Prostate gland (tissue), 2 donors: ENCODE measurements at regions not wholly inside any gene's neighbourhood (a gene's known extent, or its start where the extent isn't known, plus 50 kb on each side); places are given as distances from the start of the nearest gene placed in this dataset.
A peak's percentile ranks its signal among the peaks of the same experiment; 100 is the strongest.

Experiments
- DNase-seq: peaks from one replicate; pipeline ENCODE4 v3.0.0-alpha.2; 2019; ENCODE audit warnings: low spot score
- H3K27ac ChIP-seq, 2 donors: fragments of 200-600 bp; sonication (generic); 2 replicates each; pipeline ENCODE4 v1.5.1; 2017 to 2019
- H3K27me3 ChIP-seq: fragments of 200-600 bp; sonication (generic); replicated peaks from 2 replicates; pipeline ENCODE4 v1.5.1; 2019; ENCODE audit not compliant: insufficient read depth
- H3K36me3 ChIP-seq, 2 donors: fragments of 200-600 bp; sonication (generic); 1 replicate in 1 of 2; 2 replicates in 1 of 2; pipeline versions ENCODE4 v1.5.1 to v1.8.1; 2017 to 2019
- H3K4me1 ChIP-seq: fragments of 200-600 bp; sonication (generic); replicated peaks from 2 replicates; pipeline ENCODE4 v1.5.1; 2019
- H3K4me3 ChIP-seq, 2 donors: fragments of 200-600 bp; sonication (generic); 2 replicates each; pipeline ENCODE4 v1.5.1; 2017 to 2019
- H3K9me3 ChIP-seq: fragments of 200-600 bp; sonication (generic); 2 replicates; pipeline ENCODE4 v1.5.1; 2017
- POLR2A ChIP-seq: fragments of 450-650 bp; IDR thresholded peaks from one replicate; pipeline ENCODE4 v1.6.1; 2016; ENCODE audit warnings: antibody characterized with exemption, mild to moderate bottlenecking
- POLR2AphosphoS5 ChIP-seq: sonication (generic); formaldehyde crosslinking; IDR thresholded peaks from one replicate; pipeline ENCODE4 v1.6.1; 2017; ENCODE audit warnings: antibody characterized with exemption
- WGBS: methylation state at CpG from one replicate; pipeline ENCODE4 v1.1.5; 2018; 5-methylcytosine and 5-hydroxymethylcytosine counted together
- intact Hi-C: fragments of 100-400 bp; cut with DNase I; formaldehyde crosslinking; loops from one replicate; pipeline ENCODE4 v1.14.2; 2022
- TF ChIP-seq, protein P1 (sequence below), 4 experiments: fragments of 200-600 bp in 2 of 4; fragments of 450-650 bp in 2 of 4; sonication (generic) in 2 of 4; IDR thresholded peaks; 1 replicate in 3 of 4; 2 replicates in 1 of 4; pipeline ENCODE4 v1.5.1; 2016 to 2019; ENCODE audit warnings: antibody characterized with exemption in 4 of 4, mild to moderate bottlenecking in 2 of 4, moderate library complexity in 2 of 4

DNA sequence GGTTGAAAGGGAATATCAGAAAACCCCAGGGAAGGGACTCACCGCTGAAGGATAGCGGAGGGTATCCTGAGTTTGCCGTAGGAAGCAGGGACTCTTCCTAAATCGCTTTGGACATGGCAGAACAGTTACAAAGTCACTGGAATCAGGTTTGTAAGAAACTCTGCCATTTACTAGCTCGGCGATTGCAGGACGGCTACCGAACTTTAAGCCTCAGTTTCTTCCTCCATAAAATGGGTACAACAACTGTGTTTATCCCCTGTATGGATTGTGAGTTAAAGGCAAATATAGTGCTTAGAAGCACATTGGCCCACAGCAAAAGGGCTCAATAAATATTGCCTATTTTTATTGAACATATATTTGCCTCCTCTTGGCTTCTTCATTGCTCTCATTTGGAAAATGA lies 90.6 kb downstream of the MAF start:
- DNase-seq, result no peak
- Histone ChIP-seq H3K9me3 (no peaks in the 10 kb centered on the region), H3K36me3 (no peaks in the 10 kb centered on the region), H3K4me3 (no peak overlapping the region), H3K27ac (no peak overlapping the region), H3K4me1 (no peaks in the 10 kb centered on the region), H3K27me3 (no peaks in the 10 kb centered on the region)
- intact Hi-C loops, result no loop called here
- TF ChIP-seq POLR2A, result no peak
- no peak for TF ChIP-seq POLR2AphosphoS5
- WGBS, result 93% methylated on average over 8 of the region's 8 CpGs

DNA sequence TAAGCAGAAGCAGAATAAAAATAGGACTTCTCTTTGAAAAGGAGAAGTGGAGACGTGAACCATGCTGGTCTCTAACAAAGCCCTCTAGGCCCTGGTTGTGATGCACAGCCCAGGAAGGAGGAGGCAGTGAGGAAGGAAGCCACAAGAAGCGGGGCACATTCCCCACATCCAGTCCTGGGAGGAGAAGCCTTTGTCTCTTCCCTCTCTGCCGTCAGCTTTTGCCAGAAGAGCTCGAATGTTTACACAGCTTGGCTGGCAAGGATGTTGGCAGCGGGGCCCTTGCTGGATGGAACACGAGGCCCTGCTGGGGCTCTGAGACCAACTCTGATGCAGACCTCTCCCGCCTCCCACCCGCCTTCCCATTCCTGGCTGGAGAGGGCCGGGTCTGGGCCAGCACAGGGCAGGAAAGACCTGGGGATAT lies 91.3 kb downstream of the MAF start:
- Histone ChIP-seq H3K4me1 (no peaks in the 10 kb centered on the region), H3K9me3 (no peaks in the 10 kb centered on the region), H3K27ac (no peak overlapping the region), H3K27me3 (no peaks in the 10 kb centered on the region), H3K4me3 (no peak overlapping the region), H3K36me3 (no peaks in the 10 kb centered on the region)
- intact Hi-C loops, result no loop called here
- 30% methylated on average over 9 of the region's 9 CpGs for WGBS
- TF ChIP-seq POLR2AphosphoS5 (peak; percentile 74), POLR2A (no peak)
- TF ChIP-seq, protein P1, sequence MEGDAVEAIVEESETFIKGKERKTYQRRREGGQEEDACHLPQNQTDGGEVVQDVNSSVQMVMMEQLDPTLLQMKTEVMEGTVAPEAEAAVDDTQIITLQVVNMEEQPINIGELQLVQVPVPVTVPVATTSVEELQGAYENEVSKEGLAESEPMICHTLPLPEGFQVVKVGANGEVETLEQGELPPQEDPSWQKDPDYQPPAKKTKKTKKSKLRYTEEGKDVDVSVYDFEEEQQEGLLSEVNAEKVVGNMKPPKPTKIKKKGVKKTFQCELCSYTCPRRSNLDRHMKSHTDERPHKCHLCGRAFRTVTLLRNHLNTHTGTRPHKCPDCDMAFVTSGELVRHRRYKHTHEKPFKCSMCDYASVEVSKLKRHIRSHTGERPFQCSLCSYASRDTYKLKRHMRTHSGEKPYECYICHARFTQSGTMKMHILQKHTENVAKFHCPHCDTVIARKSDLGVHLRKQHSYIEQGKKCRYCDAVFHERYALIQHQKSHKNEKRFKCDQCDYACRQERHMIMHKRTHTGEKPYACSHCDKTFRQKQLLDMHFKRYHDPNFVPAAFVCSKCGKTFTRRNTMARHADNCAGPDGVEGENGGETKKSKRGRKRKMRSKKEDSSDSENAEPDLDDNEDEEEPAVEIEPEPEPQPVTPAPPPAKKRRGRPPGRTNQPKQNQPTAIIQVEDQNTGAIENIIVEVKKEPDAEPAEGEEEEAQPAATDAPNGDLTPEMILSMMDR (IDR thresholded peaks at IDR 0.05), result no peak
- DNase-seq, result peak; percentile 87

DNA sequence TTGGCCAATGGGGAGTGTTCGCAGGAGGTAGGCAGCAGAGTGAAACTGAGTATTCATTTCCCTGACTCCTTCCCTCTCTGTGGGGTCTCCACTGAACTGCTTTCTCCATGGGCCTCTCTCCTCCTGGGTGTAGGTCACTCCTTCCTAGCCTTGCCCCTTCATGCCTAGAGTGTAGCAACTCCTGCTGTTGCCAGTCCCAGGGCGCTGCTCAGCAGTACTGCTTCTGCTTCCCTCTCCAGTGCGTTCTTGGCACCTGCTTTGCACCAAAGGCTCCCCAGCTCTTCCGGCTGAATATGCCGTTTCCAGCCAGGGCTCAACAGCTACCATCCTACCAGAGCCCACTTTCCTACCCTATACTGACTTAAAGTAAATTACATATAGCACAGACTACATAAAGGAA lies 92.2 kb downstream of the MAF start:
- H3K27ac ChIP-seq, result no peak overlapping the region
- no peaks in the 10 kb centered on the region for H3K27me3 ChIP-seq
- no peak for DNase-seq
- 93% methylated on average over 5 of the region's 5 CpGs for WGBS
- no peaks in the 10 kb centered on the region for H3K36me3 ChIP-seq
- TF ChIP-seq POLR2AphosphoS5, result no peak
- TF ChIP-seq, protein P1 (IDR thresholded peaks at IDR 0.05), result no peak
- TF ChIP-seq POLR2A, result no peak
- no peaks in the 10 kb centered on the region for H3K4me1 ChIP-seq
- no peak overlapping the region for H3K4me3 ChIP-seq
- H3K9me3 ChIP-seq, result no peaks in the 10 kb centered on the region
- intact Hi-C loops, result no loop called here

DNA sequence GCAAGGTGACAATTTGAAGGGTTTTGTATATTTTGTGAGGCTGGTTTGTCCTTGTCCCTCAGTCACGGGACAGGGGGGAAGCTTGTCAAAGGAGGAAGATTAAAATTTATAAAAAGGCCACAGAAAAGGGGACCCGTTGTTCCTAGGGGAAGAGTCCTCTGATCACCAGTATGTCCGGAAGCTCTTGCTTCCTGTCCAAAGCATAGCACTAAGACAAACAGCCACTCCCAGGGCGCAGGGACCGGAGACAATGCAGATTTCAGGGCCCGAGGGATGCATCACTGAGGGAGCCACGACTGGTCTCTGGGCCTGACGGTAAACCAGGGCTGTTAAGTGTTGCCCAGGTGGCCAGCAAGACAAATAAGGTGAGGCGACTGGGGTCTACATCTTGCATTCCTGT lies 95.2 kb downstream of the MAF start:
- intact Hi-C loops, result no loop called here
- Histone ChIP-seq H3K27me3 (no peaks in the 10 kb centered on the region), H3K9me3 (no peaks in the 10 kb centered on the region), H3K4me1 (no peaks in the 10 kb centered on the region), H3K27ac (no peak overlapping the region), H3K4me3 (no peak overlapping the region), H3K36me3 (no peaks in the 10 kb centered on the region)
- 84% methylated on average over 9 of the region's 9 CpGs for WGBS
- no peak for DNase-seq
- TF ChIP-seq, protein P1 (IDR thresholded peaks at IDR 0.05), result no peak
- TF ChIP-seq POLR2A (no peak), POLR2AphosphoS5 (no peak)

DNA sequence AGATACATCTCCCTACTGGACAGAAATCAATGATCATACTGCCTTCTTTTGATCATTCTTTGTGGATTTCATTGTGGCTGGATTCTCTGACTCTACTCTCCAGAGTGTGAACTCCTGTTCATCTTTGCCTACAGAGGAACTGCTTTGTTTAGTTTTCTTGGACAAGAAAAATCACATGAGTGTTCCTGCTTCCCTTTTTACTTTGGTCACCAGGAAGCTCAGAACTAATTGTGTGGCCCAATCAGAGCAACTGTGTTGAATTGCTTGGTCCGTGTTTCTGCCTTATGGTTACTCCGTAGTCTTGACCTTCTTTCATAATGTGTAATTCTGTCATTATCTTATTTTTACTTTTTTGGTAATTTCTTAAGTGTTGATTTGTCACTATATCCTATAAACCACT lies 97.0 kb downstream of the MAF start:
- Histone ChIP-seq H3K4me3 (no peak overlapping the region), H3K27ac (no peak overlapping the region), H3K4me1 (no peaks in the 10 kb centered on the region), H3K36me3 (no peaks in the 10 kb centered on the region), H3K9me3 (no peaks in the 10 kb centered on the region), H3K27me3 (no peaks in the 10 kb centered on the region)
- no peak for DNase-seq
- TF ChIP-seq, protein P1 (IDR thresholded peaks at IDR 0.05), result no peak
- TF ChIP-seq POLR2A, result no peak
- no peak for TF ChIP-seq POLR2AphosphoS5
- intact Hi-C loops, result no loop called here
- 92% methylated on average over 2 of the region's 2 CpGs for WGBS
